Epithelial cell of proximal tubule (primary cell): ENCODE measurements at regions not wholly inside any gene's neighbourhood (a gene's known extent, or its start where the extent isn't known, plus 50 kb on each side); places are given as distances from the start of the nearest gene placed in this dataset.
A peak's percentile ranks its signal among the peaks of the same experiment; 100 is the strongest.
"Not testable (repeated sequence)": the region's sequence is repeated elsewhere in the genome, so short reads cannot be mapped to it uniquely, and the experiment has no call there.

Source experiments
- DNase-seq: peaks from one replicate; pipeline ENCODE4 v3.0.0-alpha.2; 2011; ENCODE audit warnings: low read depth
- H3K4me3 ChIP-seq: 2 replicates; pipeline ENCODE4 v1.5.1; 2011; ENCODE audit warnings: low read depth, mild to moderate bottlenecking, low read length
- TF ChIP-seq, protein P1 (sequence below): conservative IDR thresholded peaks from 2 replicates; pipeline ENCODE4 v1.5.1; 2012; ENCODE audit warnings: low read depth, mild to moderate bottlenecking, low read length

DNA sequence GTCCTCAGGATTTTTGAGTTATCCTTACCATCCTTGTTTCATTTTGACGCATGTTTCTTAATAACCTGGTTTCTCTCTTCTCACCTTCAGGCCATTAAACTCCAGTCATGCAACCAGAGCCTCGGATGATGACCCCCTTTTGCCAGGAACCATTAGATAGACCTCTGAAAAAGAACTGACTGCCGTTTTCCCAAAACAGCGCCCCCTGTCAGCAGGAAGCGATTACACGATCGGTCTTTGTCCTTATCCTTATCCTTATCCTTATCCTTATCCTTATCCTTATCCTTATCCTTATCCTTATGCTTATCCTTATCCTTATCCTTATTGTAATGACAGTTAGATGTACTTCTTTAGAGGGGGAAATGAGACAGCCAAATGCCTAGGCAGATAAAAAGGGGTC, 148.4 kb upstream of the ITM2A start:
- DNase-seq = no peak
- TF ChIP-seq, protein P1, sequence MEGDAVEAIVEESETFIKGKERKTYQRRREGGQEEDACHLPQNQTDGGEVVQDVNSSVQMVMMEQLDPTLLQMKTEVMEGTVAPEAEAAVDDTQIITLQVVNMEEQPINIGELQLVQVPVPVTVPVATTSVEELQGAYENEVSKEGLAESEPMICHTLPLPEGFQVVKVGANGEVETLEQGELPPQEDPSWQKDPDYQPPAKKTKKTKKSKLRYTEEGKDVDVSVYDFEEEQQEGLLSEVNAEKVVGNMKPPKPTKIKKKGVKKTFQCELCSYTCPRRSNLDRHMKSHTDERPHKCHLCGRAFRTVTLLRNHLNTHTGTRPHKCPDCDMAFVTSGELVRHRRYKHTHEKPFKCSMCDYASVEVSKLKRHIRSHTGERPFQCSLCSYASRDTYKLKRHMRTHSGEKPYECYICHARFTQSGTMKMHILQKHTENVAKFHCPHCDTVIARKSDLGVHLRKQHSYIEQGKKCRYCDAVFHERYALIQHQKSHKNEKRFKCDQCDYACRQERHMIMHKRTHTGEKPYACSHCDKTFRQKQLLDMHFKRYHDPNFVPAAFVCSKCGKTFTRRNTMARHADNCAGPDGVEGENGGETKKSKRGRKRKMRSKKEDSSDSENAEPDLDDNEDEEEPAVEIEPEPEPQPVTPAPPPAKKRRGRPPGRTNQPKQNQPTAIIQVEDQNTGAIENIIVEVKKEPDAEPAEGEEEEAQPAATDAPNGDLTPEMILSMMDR = no peak

DNA sequence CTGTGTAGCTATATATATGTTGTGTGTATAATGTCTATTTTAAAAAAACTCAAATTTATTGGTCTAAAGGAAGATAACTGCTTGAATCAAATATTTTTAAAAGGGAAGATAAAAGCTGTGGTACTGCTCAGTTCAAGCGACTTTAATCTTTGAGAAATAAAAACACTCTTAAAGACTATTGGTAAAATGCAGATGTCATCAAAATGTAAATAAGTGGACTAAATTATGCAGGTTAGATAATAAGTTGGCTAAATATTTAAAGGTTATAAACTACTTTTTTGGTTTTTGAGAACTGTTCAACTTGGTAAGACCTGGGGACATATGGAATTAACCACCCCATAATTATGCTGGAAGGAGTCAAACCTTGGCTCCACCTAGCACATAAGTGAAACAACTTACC, 144.7 kb upstream of the ITM2A start:
- TF ChIP-seq, protein P1 = no peak
- H3K4me3 ChIP-seq = no peak overlapping the region
- DNase-seq = no peak

More for the DNA sequence above, 148.4 kb upstream of the ITM2A start:
- H3K4me3 ChIP-seq = no peak overlapping the region

DNA sequence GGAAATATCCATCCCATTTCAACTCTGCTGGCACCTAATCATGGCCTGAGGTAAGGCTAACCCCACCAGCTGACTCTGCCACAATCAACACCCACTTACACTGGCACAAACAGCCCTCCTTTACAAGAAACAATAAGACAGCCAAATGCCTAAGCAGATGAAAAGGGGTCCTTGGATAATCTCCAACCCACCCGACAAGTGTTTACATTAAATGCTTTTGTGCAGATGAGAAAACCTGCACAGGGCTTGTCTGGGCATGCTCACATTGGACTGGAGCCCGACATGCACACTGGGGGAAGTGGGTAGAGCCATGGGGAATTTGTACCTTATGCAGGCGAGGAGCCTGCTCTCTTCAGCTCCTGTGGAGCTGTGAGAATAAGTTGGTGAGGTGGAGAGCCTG, 138.9 kb upstream of the ITM2A start:
- no peak for DNase-seq

DNA sequence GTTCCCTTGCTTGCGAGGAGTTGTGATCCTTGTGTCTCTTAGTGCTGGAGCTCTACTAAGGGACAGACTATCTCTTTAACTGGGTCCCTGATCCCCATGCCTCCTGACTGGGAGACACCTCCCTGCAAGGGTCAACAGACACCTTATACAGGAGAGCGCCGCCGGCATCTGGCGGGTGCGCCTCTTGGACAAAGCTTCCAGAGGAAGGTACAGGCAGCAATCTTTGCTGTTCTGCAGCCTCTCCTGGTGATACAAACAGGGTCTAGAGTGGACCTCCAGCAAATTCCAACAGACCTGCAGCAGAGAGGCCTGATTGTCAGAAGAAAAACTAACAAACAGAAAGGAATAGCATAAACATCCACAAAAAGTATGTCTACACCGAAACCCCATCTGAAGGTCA, 115.6 kb upstream of the ITM2A start:
- DNase-seq = no peak
- TF ChIP-seq, protein P1 = no peak
- no peak overlapping the region for H3K4me3 ChIP-seq

More for the DNA sequence above, 138.9 kb upstream of the ITM2A start:
- no peak overlapping the region for H3K4me3 ChIP-seq
- TF ChIP-seq, protein P1 = no peak

DNA sequence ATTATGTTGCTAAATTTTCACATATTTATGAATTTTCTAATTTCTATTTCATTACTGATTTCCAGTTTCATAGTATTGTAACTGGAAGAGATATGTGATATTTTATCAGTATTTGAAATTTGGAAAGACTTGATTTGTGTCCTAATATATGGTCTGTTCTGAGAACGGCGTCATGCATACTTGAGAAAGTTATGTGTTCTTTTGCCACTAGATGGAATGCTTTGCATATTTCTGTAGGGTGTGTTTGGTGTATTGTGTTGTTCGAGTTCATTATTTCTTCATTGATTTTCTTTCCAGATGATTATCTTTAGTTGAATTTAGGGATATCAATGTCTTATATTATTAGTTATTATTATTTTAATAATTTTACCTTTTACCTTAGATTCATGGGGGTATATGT, 110.6 kb upstream of the ITM2A start:
- no peak for DNase-seq
- TF ChIP-seq, protein P1 = peak; percentile 39
- no peak overlapping the region for H3K4me3 ChIP-seq

DNA sequence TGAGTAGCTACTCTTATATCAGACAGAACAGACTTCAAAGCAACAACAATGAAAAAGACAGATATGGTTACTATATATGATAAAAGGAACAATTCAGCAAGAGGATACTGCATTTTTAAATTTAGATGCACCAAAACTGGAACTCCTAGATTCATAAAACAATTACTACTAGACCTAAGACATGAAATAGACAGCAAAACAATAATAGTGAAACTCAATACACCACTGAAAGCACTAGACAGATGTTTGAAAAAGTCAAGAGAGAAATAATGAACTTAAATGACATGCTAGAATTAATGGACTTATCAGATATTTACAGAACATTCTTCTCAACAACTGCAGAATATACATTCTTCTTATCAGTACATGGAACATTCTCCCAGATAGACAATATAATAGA, 99.5 kb upstream of the ITM2A start:
- DNase-seq = no peak
- TF ChIP-seq, protein P1 = no peak
- H3K4me3 ChIP-seq = no peak overlapping the region

DNA sequence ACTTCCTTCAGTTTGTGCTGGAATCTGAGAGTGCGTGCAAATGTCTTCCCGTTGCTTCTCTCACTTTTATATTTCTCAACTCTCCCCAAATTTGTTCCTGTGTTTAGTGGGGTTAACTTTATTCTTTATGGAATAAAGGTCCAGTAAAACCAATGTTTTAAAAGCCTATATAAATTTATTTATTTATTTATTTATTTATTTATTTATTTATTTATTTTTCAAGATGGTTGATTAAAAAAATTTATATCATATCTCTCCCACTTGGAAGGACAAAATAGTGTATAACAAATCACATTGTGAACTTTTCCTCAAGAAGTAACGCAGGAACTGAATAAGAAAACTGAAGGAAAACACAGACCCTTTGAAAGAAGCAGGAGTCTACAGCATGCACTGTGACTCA, 95.3 kb upstream of the ITM2A start:
- TF ChIP-seq, protein P1 = no peak

DNA sequence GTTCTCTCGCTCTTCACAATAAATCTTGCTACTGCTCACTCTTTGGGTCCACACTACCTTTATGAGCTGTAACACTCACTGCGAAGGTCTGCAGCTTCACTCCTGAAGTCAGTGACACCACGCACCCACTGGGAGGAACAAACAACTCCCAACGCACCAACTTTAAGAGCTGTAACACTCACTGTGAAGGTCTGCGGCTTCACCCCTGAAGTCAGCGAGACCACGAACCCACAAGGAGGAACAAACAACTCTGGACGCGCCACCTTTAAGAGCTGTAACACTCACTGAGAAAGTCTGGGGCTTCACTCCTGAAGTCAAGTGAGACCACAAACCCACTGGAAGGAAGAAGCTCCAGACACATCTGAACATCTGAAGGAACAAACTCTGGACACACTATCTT, 89.5 kb upstream of the ITM2A start:
- H3K4me3 ChIP-seq, DNase-seq: not testable (repeated sequence)

More for the DNA sequence above, 95.3 kb upstream of the ITM2A start:
- DNase-seq = no peak
- H3K4me3 ChIP-seq = no peak overlapping the region
